Breast epithelium (tissue), 3 donors: ENCODE measurements at regions not wholly inside any gene's neighbourhood (a gene's known extent, or its start where the extent isn't known, plus 50 kb on each side); places are given as distances from the start of the nearest gene placed in this dataset.

Experiments
- CTCF ChIP-seq, 3 donors: fragments of 450-650 bp; IDR thresholded peaks; one replicate each; pipeline ENCODE4 v1.5.1; 2016 to 2017; ENCODE audit warnings: antibody characterized with exemption in 3 of 3, mild to moderate bottlenecking in 3 of 3, moderate library complexity in 3 of 3
- POLR2A ChIP-seq: fragments of 450-650 bp; IDR thresholded peaks from one replicate; pipeline ENCODE4 v1.6.1; 2016; ENCODE audit warnings: antibody characterized with exemption, mild to moderate bottlenecking, moderate library complexity

DNA sequence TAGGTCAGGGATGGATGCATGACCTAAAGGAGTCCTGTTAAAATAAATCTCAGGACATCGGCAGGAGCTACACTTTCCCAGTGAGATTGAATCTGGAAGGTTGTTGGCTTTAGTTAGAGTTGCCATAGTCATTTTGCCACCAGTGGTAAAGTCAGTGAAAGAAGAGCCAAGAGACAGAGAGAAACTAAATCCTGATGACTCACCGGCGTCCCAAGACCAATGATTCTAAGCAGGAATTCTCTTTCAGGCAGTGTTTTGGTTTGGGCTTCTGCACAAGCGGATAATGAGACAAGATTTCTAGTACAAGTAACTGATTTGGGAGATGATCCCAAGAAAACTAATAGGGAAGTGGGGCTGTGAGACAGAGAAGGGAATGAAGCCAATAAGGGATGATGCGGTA is 88.8 kb upstream of the ETS2 start:
- no peak for TF ChIP-seq CTCF (IDR thresholded peaks at IDR 0.05)
- no peak for TF ChIP-seq POLR2A
